HEK293 (cell line): ENCODE measurements at regions not wholly inside any gene's neighbourhood (a gene's known extent, or its start where the extent isn't known, plus 50 kb on each side); places are given as distances from the start of the nearest gene placed in this dataset.

Experiments
- FEZF1 ChIP-seq: fragments of 450-650 bp; formaldehyde crosslinking; IDR thresholded peaks from 2 replicates; pipeline ENCODE4 v1.5.1; 2016; ENCODE audit warnings: missing biosample characterization, missing genetic modification characterization
- KLF10 ChIP-seq: fragments of 450-650 bp; IDR thresholded peaks from 2 replicates; pipeline ENCODE4 v1.5.1; 2018; ENCODE audit warnings: missing biosample characterization, mild to moderate bottlenecking, missing genetic modification characterization
- REPIN1 ChIP-seq: fragments of 450-650 bp; formaldehyde crosslinking; IDR thresholded peaks from 2 replicates; pipeline ENCODE4 v1.5.1; 2017; ENCODE audit warnings: missing biosample characterization, missing genetic modification characterization, low read depth
- ZBTB21 ChIP-seq: fragments of 450-650 bp; formaldehyde crosslinking; IDR thresholded peaks from 2 replicates; pipeline ENCODE4 v1.5.1; 2017; ENCODE audit warnings: missing biosample characterization, missing genetic modification characterization
- ZNF121 ChIP-seq: fragments of 450-650 bp; formaldehyde crosslinking; IDR thresholded peaks from 2 replicates; pipeline ENCODE4 v1.5.1; 2016; ENCODE audit warnings: missing biosample characterization, missing genetic modification characterization
- ZNF146 ChIP-seq: fragments of 450-650 bp; formaldehyde crosslinking; IDR thresholded peaks from 2 replicates; pipeline ENCODE4 v1.5.1; 2016; ENCODE audit warnings: missing biosample characterization, missing genetic modification characterization
- ZNF621 ChIP-seq: fragments of 450-650 bp; formaldehyde crosslinking; IDR thresholded peaks from 2 replicates; pipeline ENCODE4 v1.5.1; 2017; ENCODE audit warnings: missing biosample characterization, missing genetic modification characterization
- ZNF776 ChIP-seq: fragments of 450-650 bp; formaldehyde crosslinking; IDR thresholded peaks from 2 replicates; pipeline ENCODE4 v1.5.0; 2017; ENCODE audit warnings: missing biosample characterization, missing genetic modification characterization, borderline replicate concordance
- TF ChIP-seq, protein P1 (sequence below): fragments of 450-650 bp; formaldehyde crosslinking; IDR thresholded peaks from 2 replicates; pipeline ENCODE4 v1.5.1; 2016; ENCODE audit warnings: missing biosample characterization, missing genetic modification characterization
- TF ChIP-seq, protein P2 (sequence below): fragments of 450-650 bp; formaldehyde crosslinking; IDR thresholded peaks from 2 replicates; pipeline ENCODE4 v1.5.1; 2016; ENCODE audit warnings: missing biosample characterization, missing genetic modification characterization

DNA sequence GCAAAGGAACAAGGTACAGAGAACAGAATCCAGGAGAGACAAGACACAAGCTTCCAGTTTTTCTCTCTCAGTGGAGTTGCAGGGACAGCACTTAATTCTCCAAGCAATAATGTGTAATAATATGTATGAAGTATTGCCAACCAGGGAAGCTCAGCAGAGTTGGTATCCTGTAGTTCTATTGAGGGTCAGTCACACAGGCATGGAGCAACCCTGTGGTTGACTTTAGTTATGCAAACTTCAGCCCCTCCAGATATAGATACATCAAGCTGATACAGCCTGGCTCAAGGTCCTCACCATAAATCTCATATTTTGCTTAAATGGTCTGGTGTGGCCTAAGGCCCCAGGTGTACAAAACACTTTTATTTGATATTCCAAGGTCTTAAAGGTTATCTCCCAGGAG is 248.6 kb upstream of the EPHA5 start:
- TF ChIP-seq, protein P1, sequence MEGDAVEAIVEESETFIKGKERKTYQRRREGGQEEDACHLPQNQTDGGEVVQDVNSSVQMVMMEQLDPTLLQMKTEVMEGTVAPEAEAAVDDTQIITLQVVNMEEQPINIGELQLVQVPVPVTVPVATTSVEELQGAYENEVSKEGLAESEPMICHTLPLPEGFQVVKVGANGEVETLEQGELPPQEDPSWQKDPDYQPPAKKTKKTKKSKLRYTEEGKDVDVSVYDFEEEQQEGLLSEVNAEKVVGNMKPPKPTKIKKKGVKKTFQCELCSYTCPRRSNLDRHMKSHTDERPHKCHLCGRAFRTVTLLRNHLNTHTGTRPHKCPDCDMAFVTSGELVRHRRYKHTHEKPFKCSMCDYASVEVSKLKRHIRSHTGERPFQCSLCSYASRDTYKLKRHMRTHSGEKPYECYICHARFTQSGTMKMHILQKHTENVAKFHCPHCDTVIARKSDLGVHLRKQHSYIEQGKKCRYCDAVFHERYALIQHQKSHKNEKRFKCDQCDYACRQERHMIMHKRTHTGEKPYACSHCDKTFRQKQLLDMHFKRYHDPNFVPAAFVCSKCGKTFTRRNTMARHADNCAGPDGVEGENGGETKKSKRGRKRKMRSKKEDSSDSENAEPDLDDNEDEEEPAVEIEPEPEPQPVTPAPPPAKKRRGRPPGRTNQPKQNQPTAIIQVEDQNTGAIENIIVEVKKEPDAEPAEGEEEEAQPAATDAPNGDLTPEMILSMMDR (tag by site-specific recombination), result no peak
- no peak for TF ChIP-seq ZBTB21
- TF ChIP-seq KLF10, result no peak
- no peak for TF ChIP-seq FEZF1 (tag by site-specific recombination)
- TF ChIP-seq ZNF146 (tag by site-specific recombination), result no peak
- TF ChIP-seq, protein P2, sequence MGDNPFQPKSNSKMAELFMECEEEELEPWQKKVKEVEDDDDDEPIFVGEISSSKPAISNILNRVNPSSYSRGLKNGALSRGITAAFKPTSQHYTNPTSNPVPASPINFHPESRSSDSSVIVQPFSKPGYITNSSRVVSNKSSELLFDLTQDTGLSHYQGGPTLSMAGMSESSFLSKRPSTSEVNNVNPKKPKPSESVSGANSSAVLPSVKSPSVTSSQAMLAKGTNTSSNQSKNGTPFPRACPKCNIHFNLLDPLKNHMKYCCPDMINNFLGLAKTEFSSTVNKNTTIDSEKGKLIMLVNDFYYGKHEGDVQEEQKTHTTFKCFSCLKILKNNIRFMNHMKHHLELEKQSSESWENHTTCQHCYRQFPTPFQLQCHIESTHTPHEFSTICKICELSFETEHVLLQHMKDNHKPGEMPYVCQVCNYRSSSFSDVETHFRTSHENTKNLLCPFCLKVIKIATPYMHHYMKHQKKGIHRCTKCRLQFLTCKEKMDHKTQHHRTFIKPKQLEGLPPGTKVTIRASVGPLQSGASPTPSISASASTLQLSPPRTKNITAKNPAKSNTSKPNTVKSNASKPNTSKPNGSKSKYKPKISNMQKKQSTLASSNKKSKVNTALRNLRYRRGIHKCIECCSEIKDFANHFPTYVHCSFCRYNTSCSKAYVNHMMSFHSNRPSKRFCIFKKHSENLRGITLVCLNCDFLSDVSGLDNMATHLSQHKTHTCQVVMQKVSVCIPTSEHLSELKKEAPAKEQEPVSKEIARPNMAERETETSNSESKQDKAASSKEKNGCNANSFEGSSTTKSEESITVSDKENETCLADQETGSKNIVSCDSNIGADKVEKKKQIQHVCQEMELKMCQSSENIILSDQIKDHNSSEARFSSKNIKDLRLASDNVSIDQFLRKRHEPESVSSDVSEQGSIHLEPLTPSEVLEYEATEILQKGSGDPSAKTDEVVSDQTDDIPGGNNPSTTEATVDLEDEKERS (tag by site-specific recombination), result no peak
- no peak for TF ChIP-seq ZNF621 (tag by site-specific recombination)
- TF ChIP-seq ZNF776 (tag by site-specific recombination), result no peak
- TF ChIP-seq ZNF121 (tag by site-specific recombination), result no peak
- no peak for TF ChIP-seq REPIN1 (tag by site-specific recombination)
